ENCODE measurements at regions not wholly inside any gene's neighbourhood (a gene's known extent, or its start where the extent isn't known, plus 50 kb on each side); places are given as distances from the start of the nearest gene placed in this dataset.

DNA sequence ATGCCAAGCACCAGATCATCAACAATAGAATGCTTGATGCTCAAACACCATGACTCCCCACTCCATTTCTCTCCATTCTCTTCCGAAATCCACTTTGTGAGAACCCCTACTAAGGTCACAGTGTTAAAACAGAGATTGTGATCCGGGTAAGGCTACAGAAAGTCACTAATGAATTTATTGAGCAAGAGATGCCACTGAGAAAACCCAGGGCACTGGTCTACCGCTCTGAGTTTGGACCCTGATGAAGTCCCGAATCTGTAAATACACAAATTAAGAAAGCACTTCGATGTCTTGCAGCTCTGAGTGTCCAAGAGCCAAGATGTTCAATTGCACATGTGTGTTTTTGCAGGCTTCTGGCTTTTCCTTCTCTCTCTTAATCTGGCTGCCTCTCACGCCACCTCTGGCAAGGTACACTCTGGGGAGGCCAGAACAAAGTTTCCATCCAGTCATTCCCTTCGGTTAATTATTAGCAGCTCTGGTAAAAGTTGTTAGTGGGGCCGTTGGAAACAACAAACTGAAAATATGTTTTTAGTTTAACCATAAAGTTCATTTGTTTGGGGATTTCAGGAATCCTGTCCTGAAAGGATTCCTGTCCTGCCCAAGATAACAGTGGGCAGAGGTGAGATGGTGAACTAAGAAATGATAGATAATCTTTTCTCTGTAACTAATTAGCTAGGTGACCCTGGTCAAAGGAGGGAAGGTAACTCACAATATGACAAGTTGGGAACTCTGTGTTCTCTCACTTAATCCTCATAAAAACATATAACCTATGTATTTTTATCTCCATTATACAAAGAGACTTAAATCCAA lies 75.4 kb downstream of the BTG1 start:
- TF ChIP-seq, protein P1, sequence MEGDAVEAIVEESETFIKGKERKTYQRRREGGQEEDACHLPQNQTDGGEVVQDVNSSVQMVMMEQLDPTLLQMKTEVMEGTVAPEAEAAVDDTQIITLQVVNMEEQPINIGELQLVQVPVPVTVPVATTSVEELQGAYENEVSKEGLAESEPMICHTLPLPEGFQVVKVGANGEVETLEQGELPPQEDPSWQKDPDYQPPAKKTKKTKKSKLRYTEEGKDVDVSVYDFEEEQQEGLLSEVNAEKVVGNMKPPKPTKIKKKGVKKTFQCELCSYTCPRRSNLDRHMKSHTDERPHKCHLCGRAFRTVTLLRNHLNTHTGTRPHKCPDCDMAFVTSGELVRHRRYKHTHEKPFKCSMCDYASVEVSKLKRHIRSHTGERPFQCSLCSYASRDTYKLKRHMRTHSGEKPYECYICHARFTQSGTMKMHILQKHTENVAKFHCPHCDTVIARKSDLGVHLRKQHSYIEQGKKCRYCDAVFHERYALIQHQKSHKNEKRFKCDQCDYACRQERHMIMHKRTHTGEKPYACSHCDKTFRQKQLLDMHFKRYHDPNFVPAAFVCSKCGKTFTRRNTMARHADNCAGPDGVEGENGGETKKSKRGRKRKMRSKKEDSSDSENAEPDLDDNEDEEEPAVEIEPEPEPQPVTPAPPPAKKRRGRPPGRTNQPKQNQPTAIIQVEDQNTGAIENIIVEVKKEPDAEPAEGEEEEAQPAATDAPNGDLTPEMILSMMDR (IDR thresholded peaks at IDR 0.05): no peak
- no peak for TF ChIP-seq POLR2A (IDR thresholded peaks at IDR 0.05)

Data from heart left ventricle (tissue), 13 donors.